HG02981 (cell line): ENCODE measurements at regions not wholly inside any gene's neighbourhood (a gene's known extent, or its start where the extent isn't known, plus 50 kb on each side); places are given as distances from the start of the nearest gene placed in this dataset.

Experiments used
- ATAC-seq: cut with Tn5 transposase; IDR thresholded peaks from one replicate; pipeline ENCODE4 v1.9.1; 2021; ENCODE audit warnings: mild to moderate bottlenecking, moderate library complexity; ENCODE audit not compliant: unreplicated experiment

DNA sequence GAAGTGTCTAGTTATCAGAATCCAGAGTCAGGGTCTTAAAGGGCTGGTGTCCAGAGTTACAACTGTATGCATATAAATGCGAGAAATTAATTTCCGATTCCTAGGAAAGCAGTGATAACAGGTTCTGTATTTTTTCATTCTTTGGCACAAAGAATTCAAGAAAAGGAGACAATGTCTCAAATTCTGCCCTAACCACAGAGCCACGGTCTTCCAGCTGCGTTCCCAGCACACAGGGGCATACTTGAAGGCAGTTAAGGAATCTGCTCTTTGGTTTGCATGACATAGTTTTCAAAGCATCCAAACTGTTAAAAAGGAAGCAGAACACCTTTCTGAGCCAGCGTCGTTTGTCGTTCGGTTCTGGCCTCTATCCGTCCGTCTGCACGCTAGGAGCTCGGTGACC is 416.9 kb upstream of the MKI67 start:
- no peak for ATAC-seq

DNA sequence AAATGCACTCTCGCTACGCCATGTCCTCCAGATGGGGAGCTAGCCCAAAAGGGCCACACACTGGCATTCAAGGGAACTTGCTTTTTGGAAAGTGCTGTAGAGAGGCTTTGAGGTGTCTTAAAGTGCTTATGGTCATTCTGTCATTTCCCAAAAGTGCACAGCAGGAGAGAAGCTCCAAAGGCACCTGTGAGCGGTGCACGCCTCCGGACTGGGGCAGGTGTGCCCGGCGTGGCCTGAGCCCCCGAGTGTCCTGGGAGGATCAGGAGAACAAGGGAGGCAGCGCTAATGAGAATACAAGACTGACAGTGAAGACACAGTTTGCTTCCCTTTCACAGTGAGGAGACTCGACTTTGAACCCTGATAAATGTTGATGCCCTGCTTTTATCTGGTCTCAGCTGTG is 419.0 kb upstream of the MKI67 start:
- ATAC-seq = no peak

DNA sequence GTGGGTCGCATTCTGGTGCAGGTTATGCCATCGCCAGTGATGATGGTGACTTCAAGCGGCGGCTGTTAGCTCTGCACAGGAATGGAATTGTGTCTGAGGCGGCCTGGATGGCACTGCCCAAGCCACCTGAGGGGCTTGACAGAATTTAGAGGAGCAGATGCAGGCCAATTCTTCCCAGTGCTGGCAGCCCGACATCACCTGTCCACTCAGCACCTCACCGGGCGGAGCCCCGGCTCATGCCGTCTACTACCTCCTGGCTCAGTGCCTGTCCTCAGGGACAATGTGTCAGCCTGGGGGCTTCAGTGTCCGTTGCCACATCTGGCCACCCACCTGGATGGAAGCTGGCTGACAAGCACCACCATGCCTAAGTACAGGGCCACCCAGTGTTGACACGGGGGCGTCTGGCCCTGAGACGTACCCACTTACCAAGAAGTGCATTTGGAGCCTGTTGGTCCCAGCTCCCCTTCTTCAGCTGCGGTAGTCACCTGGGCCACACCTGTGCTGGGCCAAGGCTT is 420.5 kb upstream of the MKI67 start:
- ATAC-seq = no peak

DNA sequence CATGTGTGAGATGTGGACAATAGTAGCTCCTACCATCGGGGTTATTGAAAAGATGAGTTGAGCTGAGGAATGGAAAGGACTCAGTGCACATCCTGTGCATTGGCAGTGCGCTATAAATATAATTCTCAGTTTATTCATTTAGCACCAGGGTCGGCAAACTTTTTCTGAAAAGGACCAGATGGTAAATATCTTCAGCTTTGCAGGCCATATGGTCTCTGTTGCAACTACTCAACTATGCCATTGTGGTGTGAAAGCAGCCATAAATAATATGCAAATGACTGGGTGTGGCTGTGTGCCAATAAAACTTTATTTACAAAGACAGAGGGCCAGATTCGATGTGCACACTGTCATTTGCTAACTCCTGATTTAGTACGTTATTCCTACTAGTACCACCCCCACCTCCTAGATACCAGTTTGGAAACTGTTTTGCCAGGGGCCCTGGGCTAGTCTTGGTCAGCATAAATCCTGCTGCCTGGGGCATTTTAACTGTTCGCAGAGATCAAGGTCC is 422.9 kb upstream of the MKI67 start:
- no peak for ATAC-seq

DNA sequence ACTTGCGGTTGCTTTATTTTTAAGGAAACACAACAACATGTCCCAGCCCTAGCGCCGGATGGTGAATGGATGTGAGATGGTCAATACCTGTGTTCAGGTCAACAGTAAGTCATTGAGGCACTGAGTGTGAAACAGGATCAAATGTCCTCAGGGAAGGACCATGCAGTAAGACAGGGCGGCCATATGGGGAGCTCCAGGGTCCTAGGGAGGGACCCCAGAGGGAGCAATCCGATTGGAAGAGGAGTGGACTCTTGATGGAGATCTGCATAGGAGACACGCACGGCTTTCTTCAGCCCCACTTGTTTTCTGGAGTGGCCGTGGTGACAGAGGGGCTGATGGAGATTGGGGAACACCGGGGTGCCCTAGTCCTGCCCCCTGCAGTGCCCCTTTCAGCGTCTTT is 423.8 kb upstream of the MKI67 start:
- ATAC-seq = no peak

DNA sequence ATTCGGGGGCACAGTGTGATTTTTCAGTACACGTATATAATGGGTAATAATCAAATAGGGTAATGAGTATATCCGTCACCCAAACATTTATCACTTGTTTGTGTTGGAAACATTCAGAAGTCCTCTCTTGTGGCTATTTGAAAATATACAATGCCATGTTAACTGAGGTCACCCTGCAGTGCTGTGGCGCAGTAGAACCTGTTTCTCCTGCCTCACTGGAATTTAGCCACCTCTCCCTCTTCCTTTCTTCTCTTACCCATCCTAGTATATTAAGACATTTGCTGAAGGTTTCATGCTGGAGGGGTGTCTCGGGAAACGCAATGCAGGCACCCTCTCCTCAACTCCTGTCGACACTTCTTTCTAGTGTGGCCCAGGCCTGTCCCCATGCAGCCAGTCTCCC is 425.3 kb upstream of the MKI67 start:
- no peak for ATAC-seq

DNA sequence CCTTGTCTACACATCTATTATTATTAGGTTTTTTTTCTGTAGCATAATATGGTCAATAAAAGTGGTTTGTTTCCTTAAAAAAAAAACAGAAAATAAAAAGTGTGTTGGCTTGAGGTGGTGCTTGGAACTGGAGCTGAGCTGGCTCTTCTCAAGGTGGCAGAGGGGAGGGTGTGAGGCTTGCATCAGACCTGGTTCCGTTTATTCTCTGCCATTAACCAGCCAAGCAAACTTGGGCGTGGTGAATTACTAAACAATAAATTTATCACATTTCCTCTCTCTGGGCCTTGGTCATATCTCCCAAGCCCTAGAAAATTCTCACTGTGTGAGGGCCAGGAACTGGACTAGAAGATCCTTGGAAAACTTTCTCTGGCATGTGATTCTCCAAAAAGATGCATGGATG is 427.5 kb upstream of the MKI67 start:
- ATAC-seq = no peak

DNA sequence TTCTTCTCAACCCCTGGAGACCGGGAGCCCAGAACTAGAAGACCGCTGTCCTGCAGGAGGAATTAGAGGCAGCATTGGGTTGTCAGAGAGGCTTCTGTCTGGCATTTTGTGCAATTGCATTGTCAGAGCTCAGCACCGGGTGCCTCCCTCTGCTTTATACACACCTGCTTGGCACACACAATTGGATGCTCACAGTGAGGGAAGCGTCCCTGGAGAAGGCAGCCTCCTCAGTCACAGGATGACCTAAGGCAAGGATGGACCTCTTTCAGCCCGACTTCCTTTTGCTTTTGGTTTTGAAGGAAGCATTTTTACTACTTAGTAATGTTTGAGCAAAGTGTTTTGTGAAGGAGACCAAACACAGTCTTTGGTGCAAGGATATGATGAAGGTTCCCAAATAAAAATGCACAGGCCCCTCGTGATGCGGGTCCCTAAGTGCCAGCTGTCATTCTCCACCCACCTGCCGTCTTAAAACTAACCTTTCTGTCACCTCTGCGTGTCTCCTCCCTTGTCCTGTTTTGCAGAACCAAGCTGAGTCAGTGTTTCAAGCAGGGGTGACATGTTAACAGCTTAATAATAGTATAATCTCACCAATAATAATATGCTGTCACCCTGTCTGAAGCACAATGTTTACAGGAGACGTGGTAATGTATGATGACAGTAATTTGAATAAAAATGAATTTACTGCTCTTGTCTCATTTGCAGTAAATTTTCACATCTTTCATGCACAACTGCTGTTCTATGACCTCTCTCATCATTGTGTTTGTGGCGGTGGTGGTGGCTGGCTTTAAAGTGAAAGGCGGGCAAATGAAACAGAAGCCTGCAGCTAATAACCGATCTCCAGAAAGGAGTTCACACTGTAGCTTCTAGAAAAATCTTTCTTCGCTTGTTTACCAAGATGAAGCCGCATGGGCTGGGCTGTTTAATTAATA is 430.2 kb upstream of the MKI67 start:
- no peak for ATAC-seq

DNA sequence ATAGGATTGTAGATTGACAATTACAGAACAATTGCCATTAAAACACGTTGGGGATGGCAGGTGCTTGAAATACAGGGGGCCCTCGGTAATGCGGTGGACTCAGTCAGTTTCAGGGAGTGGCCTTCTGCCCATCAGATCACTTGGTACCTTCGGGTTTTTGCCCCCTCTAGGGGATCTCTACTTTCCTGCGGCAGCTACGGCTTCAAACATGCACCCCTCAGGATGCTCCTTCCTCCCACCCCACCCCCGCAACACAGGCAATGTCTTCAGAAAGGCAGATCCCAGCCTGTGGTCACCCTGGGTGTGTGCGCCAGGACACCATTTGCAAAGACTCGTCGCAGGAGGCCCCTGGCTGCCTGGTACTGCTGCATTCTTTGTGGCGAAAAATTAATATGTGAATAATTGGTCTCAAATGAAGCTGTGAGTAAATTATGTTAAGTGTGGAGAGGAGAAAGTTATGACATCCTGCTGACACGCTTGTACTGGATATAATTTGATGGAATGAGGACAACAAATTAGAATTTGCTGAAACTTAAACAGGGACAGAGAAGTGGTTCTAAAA is 431.0 kb upstream of the MKI67 start:
- no peak for ATAC-seq

DNA sequence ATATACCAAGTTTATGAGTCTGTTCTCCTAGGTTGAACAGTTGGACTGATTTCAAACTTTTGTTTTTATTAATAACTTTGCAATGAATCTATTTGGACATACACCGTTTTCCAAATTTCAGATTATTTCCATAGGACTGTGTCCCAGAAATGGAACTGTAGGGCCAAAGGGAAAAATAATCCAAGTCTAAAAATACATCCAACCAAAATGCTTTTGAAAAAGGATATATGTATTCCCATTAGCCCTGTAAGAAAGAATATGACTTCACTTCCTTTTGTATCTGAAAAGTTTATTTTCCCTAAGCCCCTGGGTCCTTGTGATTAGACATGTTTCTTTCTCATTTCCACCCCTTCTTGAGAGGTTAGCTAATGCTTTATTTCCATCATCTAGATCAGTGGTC is 434.2 kb upstream of the MKI67 start:
- ATAC-seq = no peak

DNA sequence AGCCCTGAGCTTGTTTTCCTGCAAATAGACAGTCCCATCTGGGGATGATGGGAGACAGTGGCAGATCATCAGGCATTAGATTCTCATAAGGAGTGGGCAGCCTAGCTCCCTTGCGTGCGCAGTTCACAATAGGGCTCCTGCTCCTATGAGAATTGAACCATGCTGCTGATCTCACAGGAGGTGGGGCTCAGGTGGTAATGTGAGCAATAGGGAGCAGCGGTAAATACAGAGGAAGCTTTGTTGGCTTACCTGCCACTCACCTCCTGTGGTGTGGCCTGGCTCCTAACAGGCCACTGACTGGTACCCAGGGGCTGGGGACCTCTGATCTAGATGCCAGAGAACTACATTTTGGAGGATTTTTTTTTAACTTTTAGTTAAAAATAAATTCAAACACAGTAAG is 434.8 kb upstream of the MKI67 start:
- ATAC-seq = no peak

DNA sequence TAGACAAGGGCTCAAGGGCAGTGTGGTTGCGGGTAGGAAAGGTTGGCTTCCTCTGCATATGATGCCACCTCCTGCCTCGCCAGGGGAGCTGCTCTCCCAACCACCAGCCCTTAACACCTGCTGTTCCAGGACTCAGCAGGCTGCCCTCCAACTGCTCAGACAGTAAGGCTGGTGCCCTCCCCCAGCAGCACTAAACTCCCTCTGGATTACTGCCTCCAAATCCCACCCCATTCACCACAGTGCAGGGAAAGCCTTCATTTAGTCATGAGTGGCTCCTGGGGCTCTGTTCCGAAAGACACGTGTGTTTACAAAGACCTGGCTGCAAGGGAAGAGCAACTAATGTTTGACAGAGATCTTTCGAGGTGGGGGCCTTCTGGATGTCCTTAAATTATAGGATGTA is 437.2 kb upstream of the MKI67 start:
- ATAC-seq = no peak

DNA sequence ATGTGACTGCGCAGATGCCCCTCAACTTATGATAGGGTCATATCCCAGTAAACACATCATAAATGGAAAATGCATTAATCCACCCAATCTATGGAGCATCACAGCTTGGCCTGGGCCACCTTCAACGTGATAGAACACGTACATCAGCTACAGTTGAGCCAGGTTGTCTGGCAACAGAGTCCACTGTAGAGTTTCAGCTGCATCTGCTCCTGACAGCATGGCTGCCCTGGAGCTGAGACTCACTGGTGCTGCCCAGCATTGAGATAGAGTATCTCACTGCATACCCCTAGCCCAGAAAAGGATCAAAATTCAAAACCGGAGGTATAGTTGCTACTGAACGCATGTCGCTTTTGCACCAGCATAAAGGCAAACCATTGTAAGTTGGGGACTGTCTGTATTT is 437.7 kb upstream of the MKI67 start:
- ATAC-seq = no peak

DNA sequence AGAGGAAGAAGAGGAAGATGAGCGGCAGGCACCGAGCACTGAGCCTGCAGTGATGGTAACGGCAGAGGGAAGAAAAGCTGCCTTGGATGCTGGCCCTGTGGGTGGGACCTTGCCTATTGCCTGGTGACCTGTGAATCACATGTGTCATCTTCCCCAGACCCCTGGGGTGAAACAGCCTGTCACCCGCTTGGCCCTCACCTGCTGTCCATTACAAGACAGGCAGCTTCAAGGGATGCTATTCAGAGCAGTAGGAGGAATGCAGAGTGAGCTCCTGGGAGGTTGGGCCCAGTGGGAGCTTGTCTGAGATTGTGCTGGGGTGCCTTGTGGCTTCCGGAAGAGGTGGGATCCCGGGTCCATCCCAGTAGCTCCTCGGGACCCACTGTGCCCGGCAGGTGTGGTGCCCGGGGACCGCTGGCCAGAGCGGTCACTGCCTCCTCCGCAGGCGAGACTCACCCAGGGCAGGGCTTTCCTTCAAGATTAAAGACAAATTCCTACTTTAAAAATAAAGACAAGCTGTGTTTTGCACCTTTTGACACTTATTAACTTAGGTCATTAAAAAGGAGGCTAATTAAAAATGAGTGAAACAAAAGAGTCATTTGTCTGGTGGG is 440.2 kb upstream of the MKI67 start:
- no peak for ATAC-seq

DNA sequence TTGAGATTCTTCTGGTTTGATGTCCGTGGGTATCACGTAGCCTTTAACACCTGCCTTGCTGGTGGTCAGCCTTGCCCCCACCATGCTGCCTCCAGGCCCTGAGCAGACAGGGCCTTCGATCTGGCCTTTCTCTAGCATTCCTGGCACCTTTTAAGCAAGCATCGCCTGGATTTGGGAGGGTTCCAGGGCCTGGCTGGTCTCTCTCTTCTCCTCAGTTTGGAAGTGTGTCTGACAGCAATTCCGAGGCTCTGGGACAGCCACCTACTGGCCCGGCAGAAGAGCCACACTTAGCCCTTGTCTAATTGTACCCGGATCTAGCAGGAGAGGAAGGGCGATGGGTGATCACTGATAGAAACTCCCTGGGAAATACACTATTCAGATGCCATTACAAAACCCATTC is 441.3 kb upstream of the MKI67 start:
- ATAC-seq = no peak

DNA sequence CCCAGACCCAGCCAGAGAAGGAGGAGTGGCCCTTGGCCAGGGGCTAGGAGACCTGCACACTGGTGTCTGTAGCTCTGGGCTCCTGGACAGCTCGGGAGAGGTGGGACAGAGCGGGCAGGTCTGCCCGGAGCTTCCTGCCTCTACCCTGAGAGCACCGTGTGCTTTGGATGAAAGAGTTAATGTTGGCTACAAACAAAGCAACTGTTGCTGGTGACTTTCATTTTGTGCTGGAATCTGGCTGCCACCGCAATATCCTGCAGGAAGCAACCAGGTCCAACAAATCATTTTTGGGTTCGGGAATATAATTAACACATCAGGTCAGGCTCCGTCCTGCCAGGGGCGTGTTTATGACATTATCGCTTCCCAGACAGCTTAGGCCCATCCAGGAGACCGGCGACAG is 441.8 kb upstream of the MKI67 start:
- no peak for ATAC-seq

DNA sequence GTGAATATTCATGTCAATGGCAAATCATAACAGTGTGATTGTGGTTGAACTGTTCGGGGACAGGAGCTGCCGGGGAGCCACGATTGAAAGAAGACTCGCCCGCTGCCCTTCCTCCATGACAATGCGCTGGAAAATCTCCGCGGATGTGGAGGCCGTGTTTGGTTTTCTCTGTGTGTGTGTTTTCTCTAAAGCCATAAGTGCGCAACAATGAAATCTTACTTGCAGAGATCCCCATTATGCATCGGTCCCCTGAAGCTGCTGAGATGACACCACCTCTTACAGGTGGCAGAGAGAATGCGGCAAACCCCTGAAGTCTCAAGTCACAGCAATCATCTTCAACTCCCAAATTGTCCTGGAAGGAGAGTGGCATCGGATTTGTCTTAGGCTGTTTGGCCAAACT is 442.3 kb upstream of the MKI67 start:
- ATAC-seq = no peak

DNA sequence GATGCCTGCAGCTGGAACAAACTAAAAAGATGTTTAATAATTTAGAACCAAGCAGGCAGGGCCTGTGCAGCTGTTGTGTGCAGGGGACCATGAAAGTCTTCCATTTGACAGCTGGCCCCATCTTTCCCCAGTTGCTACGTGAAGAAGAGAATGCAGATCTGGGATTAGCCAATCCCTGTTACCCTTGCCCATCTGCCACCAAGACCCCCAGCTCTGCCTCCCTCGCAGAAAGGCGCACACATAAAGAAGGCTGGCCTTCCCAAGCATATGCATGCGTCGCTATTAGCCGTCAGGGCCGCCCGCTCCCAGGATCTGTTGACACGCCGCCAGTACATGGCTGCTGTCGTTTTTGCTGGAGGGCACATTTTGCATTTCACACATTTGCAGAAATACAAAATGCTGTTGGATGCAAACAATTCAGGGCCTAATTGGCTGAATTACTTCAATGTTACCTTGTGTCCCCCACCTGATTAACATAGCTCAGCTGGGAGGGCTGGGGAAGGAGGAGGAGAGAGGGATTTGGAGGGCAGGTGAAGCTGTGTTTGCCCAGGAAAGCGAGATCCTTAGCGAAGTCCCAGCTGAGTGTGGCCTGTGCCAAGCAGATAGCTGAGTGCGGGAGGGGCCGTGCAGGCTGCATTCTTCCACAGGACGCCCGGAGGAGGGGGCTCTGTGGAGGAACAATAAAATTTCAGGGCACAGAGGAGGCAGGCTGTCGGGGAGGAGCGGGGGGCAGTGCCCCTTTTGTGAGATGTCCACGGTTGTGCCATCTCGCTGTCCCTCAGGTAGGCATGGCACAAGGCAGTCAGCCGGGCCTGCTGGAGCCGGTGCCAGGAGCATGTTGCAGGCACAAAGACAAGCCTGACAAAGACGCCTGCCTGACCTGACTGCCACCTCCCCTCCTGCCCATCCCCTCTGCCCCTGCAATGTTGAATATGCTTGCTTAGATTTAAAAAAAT is 443.0 kb upstream of the MKI67 start:
- ATAC-seq = no peak

DNA sequence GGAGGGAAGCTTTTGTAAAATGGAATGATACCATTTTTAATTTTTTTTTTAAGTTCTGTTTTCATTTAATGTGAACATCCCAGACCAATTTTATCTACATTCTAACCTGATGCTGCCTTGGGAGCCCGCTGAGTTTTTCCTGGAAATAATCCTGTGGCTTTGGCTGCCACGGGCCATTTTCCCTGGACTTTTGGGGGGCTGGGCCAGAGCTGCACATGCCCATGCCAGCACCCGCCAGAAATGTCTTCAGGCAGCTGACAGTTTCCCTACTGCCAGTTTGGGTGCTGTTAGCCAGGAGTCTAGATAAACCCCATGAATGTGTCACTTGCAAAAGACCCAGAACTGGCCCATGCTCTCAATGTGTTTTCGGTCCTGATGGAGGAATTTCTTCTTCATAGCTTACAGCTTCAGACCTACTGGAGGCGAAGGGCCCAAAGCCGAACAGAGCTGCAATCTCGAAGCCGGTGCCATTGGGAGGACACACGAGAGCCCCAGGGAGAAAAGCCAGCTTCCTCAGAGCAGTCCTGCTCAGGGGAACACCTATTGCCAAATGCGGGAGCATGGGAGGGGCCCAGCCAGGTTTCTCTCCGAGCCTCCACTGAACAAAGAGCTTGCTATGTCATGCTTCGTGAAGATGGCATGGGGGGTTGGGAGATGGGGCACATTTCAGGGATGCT is 444.2 kb upstream of the MKI67 start:
- no peak for ATAC-seq

DNA sequence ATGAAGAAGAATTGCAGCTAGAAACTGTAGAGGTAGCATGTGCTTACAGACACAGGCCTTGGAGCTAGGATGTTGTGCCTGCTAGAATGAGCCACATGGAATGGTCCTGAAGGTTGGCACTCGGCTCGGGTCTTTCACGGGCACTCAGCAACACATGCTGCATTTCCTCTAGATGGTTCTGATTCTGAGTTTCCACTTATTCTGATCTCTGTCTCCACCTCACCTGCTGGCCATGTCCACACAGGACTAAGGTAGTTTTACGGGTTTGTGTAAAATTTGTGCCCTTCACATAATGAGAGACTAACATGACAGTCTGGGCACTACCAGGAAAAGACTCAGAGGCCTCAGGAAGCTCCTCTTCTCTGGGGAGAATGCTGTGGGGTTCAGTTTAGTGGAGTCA is 444.8 kb upstream of the MKI67 start:
- ATAC-seq = no peak
